ENCODE measurements at regions not wholly inside any gene's neighbourhood (a gene's known extent, or its start where the extent isn't known, plus 50 kb on each side); places are given as distances from the start of the nearest gene placed in this dataset.

DNA sequence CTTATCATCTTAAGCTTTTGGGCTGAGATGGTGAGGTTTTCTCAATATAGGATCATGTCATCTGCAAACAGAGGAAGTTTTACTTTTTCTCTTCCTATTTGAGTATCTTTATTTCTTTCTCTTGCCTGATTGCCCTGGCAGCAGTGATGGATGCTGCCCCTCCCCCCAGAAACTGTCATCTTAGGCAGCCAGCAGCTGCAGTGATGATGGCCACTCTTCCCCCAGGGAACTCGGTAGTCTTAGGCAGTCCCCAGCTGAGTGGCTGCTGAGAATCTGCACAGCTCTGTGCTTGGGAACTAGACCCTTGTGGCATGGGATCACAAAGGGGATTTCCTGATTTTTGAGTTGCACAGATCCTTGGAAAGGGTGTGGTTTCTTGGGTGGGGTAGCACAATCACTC is 791.1 kb upstream of the ALCAM start:
- TF ChIP-seq, protein P1, sequence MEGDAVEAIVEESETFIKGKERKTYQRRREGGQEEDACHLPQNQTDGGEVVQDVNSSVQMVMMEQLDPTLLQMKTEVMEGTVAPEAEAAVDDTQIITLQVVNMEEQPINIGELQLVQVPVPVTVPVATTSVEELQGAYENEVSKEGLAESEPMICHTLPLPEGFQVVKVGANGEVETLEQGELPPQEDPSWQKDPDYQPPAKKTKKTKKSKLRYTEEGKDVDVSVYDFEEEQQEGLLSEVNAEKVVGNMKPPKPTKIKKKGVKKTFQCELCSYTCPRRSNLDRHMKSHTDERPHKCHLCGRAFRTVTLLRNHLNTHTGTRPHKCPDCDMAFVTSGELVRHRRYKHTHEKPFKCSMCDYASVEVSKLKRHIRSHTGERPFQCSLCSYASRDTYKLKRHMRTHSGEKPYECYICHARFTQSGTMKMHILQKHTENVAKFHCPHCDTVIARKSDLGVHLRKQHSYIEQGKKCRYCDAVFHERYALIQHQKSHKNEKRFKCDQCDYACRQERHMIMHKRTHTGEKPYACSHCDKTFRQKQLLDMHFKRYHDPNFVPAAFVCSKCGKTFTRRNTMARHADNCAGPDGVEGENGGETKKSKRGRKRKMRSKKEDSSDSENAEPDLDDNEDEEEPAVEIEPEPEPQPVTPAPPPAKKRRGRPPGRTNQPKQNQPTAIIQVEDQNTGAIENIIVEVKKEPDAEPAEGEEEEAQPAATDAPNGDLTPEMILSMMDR (IDR thresholded peaks at IDR 0.05): no peak
- TF ChIP-seq POLR2A (IDR thresholded peaks at IDR 0.05): no peak
- no peak for TF ChIP-seq POLR2AphosphoS5 (IDR thresholded peaks at IDR 0.05)

All from sigmoid colon (tissue), 4 donors.